OCI-LY1 (cell line): ENCODE measurements at regions not wholly inside any gene's neighbourhood (a gene's known extent, or its start where the extent isn't known, plus 50 kb on each side); places are given as distances from the start of the nearest gene placed in this dataset.

Source experiments
- H2AFZ ChIP-seq: fragments of 200-600 bp; sonication (generic), shearing (Covaris generic); 2 replicates; pipeline ENCODE4 v1.6.0; 2014; ENCODE audit warnings: antibody characterized with exemption, mild to moderate bottlenecking, low read length
- H3F3A ChIP-seq: fragments of 200-600 bp; sonication (generic), shearing (Covaris generic); 2 replicates; pipeline ENCODE4 v1.6.0; 2014; ENCODE audit warnings: mild to moderate bottlenecking, antibody characterized with exemption, low read length, moderate library complexity; ENCODE audit not compliant: insufficient read depth
- H3K27ac ChIP-seq: fragments of 200-600 bp; sonication (generic); 2 replicates; pipeline ENCODE4 v1.5.1; 2014; ENCODE audit warnings: low read length, mixed run types, mild to moderate bottlenecking, low read depth; ENCODE audit not compliant: poor library complexity, severe bottlenecking
- H3K27me3 ChIP-seq: fragments of 200-600 bp; sonication (generic); 2 replicates; pipeline ENCODE4 v1.6.0; 2014; ENCODE audit warnings: antibody characterized with exemption, mild to moderate bottlenecking, low read length, moderate library complexity; ENCODE audit not compliant: insufficient read depth
- H3K36me3 ChIP-seq: fragments of 200-600 bp; sonication (generic); 2 replicates; pipeline ENCODE4 v1.6.1; 2014; ENCODE audit warnings: mild to moderate bottlenecking, antibody characterized with exemption, low read length, moderate library complexity, mixed read lengths; ENCODE audit not compliant: insufficient read depth
- H3K4me1 ChIP-seq: fragments of 200-600 bp; sonication (generic); 2 replicates; pipeline ENCODE4 v1.5.1; 2014; ENCODE audit warnings: mild to moderate bottlenecking, low read length, moderate library complexity; ENCODE audit not compliant: insufficient read depth, severe bottlenecking
- H3K4me2 ChIP-seq: fragments of 200-600 bp; sonication (generic), shearing (Covaris generic); 2 replicates; pipeline ENCODE4 v1.6.1; 2014; ENCODE audit warnings: low read length
- H3K4me3 ChIP-seq: fragments of 200-600 bp; sonication (generic); 2 replicates; pipeline ENCODE4 v1.5.1; 2014; ENCODE audit warnings: low read length, low read depth, mild to moderate bottlenecking, mixed read lengths; ENCODE audit not compliant: poor library complexity, severe bottlenecking
- H3K79me2 ChIP-seq: fragments of 200-600 bp; shearing (Covaris generic); 2 replicates; pipeline ENCODE4 v1.6.1; 2016; ENCODE audit warnings: mixed run types, low read length, mixed read lengths; ENCODE audit not compliant: insufficient read depth
- H3K9ac ChIP-seq: fragments of 200-600 bp; sonication (generic), shearing (Covaris generic); 2 replicates; pipeline ENCODE4 v1.6.1; 2014; ENCODE audit warnings: mild to moderate bottlenecking, low read length, mixed read lengths
- H3K9me2 ChIP-seq: fragments of 200-600 bp; sonication (generic), shearing (Covaris generic); 2 replicates; pipeline ENCODE4 v1.6.1; 2014; ENCODE audit warnings: low read depth, mild to moderate bottlenecking, low read length, mixed read lengths
- H3K9me3 ChIP-seq: fragments of 200-600 bp; shearing (Covaris generic); 2 replicates; pipeline ENCODE4 v1.6.1; 2014; ENCODE audit warnings: low read length, mixed read lengths
- H4K20me1 ChIP-seq: fragments of 200-600 bp; sonication (generic), shearing (Covaris generic); 2 replicates; pipeline ENCODE4 v1.6.0; 2016; ENCODE audit warnings: mild to moderate bottlenecking, low read length; ENCODE audit not compliant: insufficient read depth
- EZH2 ChIP-seq: fragments of 200-600 bp; sonication (generic), shearing (Covaris generic); IDR thresholded peaks from 2 replicates; pipeline ENCODE4 v1.8.0; 2017; ENCODE audit warnings: borderline replicate concordance, mixed run types, mild to moderate bottlenecking, antibody characterized with exemption, low read length, moderate library complexity, mixed read lengths
- TF ChIP-seq, protein P1 (sequence below): fragments of 200-600 bp; sonication (generic), shearing (Covaris generic); IDR thresholded peaks from 2 replicates; pipeline ENCODE4 v1.5.1; 2017; ENCODE audit warnings: mild to moderate bottlenecking, antibody characterized with exemption, low read length, moderate library complexity, mixed read lengths

DNA sequence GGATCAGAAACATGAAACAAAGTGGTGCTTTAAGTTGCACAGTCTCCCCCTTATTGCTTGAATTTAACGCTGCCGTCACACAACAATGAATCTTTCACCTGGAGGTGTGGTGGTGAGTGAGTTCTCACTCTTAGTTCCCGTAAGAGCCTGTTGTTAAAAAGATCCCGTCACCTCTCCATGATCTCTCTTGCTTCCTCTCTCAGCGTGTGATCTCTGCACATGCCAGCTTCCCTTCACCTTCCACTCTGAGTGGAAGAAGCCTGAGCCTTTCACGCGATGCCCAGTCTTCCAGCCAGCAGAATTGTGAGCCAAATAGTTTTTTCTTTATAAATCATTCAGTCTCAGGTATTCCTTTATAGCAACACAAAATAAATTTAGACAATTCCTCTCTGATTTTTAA, 136.7 kb upstream of the CHL1 start:
- Histone ChIP-seq H3K4me2 (no peak overlapping the region), H3K27me3 (no peaks in the 10 kb centered on the region), H3K4me3 (no peak overlapping the region), H3K27ac (no peak overlapping the region), H2AFZ (no peak overlapping the region), H3K9ac (no peak overlapping the region), H3K9me2 (no peaks in the 10 kb centered on the region), H3K79me2 (no peaks in the 10 kb centered on the region), H3K36me3 (no peaks in the 10 kb centered on the region), H3K9me3 (no peaks in the 10 kb centered on the region), H4K20me1 (no peaks in the 10 kb centered on the region), H3F3A (no peaks in the 10 kb centered on the region), H3K4me1 (no peaks in the 10 kb centered on the region)
- TF ChIP-seq EZH2 = no peak
- TF ChIP-seq, protein P1, sequence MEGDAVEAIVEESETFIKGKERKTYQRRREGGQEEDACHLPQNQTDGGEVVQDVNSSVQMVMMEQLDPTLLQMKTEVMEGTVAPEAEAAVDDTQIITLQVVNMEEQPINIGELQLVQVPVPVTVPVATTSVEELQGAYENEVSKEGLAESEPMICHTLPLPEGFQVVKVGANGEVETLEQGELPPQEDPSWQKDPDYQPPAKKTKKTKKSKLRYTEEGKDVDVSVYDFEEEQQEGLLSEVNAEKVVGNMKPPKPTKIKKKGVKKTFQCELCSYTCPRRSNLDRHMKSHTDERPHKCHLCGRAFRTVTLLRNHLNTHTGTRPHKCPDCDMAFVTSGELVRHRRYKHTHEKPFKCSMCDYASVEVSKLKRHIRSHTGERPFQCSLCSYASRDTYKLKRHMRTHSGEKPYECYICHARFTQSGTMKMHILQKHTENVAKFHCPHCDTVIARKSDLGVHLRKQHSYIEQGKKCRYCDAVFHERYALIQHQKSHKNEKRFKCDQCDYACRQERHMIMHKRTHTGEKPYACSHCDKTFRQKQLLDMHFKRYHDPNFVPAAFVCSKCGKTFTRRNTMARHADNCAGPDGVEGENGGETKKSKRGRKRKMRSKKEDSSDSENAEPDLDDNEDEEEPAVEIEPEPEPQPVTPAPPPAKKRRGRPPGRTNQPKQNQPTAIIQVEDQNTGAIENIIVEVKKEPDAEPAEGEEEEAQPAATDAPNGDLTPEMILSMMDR = no peak

DNA sequence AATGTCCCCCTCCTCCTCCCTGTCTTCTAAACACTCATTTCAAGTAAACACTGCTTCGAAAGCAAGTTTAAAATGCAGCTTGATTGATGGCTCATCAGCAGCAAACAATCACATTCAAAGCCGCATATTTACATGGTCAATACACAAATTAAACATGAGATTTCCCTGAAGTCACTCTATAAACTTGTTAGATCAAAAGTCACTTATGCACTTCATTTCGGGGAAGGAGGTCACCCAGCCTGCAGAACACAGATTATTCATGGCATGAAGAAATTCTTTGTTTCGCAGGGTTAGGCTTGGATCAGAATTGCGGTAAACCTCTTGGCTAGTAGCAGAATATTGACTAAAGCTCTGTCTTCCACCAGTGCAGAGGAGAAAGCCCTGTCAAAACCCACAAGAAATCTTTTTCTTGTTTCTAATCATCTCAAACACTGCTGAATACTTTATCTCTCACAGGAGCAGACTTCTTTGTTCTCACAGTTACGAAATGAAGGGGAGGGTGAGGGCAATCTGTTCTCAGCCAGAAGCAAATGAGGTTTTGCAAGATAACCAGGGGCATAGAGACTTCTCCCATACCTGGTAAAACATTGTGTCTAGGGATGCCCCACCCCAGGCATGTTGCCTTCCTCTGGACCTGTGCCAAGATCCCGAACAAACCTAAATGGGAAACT, 133.3 kb upstream of the CHL1 start:
- Histone ChIP-seq H3F3A (no peaks in the 10 kb centered on the region), H4K20me1 (no peaks in the 10 kb centered on the region), H3K9ac (no peak overlapping the region), H3K9me3 (no peaks in the 10 kb centered on the region), H3K79me2 (no peaks in the 10 kb centered on the region), H3K27ac (no peak overlapping the region), H3K4me3 (no peak overlapping the region), H3K4me1 (no peaks in the 10 kb centered on the region), H3K36me3 (no peaks in the 10 kb centered on the region), H3K4me2 (no peak overlapping the region), H3K9me2 (no peaks in the 10 kb centered on the region), H2AFZ (no peak overlapping the region), H3K27me3 (no peaks in the 10 kb centered on the region)
- no peak for TF ChIP-seq EZH2
- TF ChIP-seq, protein P1 = no peak

DNA sequence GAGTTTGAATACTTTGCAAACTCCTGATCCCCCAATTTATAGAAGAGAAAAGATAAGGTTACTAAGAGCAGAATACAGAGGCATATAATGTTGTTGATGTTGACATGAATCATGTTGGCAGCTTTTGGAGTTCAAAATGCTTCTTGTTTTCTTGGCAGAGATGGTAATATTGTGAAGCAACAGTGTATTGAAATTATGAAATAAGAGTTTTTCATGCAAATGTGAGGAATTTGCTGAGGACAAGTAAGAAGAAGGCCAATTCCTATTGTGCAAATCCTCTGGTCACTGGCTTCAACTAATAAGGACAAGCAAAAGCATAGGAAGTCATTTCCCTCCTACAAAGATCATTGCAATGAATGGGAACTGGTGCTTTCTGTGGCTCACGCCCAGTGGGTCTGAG, 126.9 kb upstream of the CHL1 start:
- no peaks in the 10 kb centered on the region for H3K9me3 ChIP-seq
- H3K9me2 ChIP-seq = no peaks in the 10 kb centered on the region
- H3K4me2 ChIP-seq = no peak overlapping the region
- no peak overlapping the region for H3K27ac ChIP-seq
- no peak for TF ChIP-seq EZH2
- TF ChIP-seq, protein P1 = no peak
- H3K4me1 ChIP-seq = peaks cover 6% of the 10 kb centered on the region
- no peak overlapping the region for H2AFZ ChIP-seq
- no peaks in the 10 kb centered on the region for H3K36me3 ChIP-seq
- H3K79me2 ChIP-seq = no peaks in the 10 kb centered on the region
- H3K27me3 ChIP-seq = no peaks in the 10 kb centered on the region
- no peak overlapping the region for H3K4me3 ChIP-seq
- H3F3A ChIP-seq = no peaks in the 10 kb centered on the region
- no peaks in the 10 kb centered on the region for H4K20me1 ChIP-seq
- H3K9ac ChIP-seq = no peak overlapping the region
